C4-2B (cell line): ENCODE measurements at regions not wholly inside any gene's neighbourhood (a gene's known extent, or its start where the extent isn't known, plus 50 kb on each side); places are given as distances from the start of the nearest gene placed in this dataset.

Source experiments
- ZFX ChIP-seq: fragments of 450-650 bp; IDR thresholded peaks from 2 replicates; pipeline ENCODE4 v1.6.1; 2017
- TF ChIP-seq, protein P1 (sequence below): fragments of 450-650 bp; conservative IDR thresholded peaks from 2 replicates; pipeline ENCODE4 v1.5.1; 2017; ENCODE audit warnings: mild to moderate bottlenecking

DNA sequence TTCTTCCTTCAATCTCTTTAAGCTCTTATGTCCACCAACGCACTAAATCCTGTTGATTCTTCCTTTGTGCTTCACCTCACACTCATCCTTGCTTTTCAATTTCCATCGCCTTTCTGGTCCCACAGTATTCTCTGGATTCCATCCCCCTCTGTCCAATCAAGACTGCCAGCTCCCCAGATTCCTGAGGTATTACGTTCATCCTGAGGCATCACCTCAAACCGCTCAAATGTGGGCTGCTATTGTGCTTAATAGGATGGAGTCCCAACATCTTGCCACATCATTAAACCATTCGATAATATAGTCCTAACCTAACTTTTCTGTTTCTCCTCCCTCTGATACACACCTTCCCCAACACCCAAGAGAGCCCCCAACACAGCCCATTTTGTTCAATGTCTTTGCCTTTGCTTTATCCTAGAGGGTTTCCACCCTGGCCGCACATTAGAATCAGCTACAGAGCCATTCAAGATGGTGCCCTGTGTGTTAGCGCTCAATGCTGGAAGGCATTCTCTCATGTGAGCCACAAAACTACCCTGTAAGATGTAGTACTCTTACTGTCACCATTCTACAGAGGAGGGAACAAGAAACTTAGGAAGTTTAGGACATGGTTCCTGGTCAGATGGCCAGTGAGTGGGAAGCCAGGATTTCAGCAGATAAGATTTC is 79.5 kb upstream of the LEP start:
- TF ChIP-seq, protein P1, sequence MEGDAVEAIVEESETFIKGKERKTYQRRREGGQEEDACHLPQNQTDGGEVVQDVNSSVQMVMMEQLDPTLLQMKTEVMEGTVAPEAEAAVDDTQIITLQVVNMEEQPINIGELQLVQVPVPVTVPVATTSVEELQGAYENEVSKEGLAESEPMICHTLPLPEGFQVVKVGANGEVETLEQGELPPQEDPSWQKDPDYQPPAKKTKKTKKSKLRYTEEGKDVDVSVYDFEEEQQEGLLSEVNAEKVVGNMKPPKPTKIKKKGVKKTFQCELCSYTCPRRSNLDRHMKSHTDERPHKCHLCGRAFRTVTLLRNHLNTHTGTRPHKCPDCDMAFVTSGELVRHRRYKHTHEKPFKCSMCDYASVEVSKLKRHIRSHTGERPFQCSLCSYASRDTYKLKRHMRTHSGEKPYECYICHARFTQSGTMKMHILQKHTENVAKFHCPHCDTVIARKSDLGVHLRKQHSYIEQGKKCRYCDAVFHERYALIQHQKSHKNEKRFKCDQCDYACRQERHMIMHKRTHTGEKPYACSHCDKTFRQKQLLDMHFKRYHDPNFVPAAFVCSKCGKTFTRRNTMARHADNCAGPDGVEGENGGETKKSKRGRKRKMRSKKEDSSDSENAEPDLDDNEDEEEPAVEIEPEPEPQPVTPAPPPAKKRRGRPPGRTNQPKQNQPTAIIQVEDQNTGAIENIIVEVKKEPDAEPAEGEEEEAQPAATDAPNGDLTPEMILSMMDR = no peak
- no peak for TF ChIP-seq ZFX
